ENCODE measurements at regions not wholly inside any gene's neighbourhood (a gene's known extent, or its start where the extent isn't known, plus 50 kb on each side); places are given as distances from the start of the nearest gene placed in this dataset.

GRCh38 chr1:90507173-90507572 lies 209.9 kb downstream of the BARHL2 start:
- H3K27ac ChIP-seq: no peak overlapping the region
- intact Hi-C loops (cut with DNase I; ENCODE audit: low total_unique reads): no loop called here
- H3K36me3 ChIP-seq (ENCODE audit: low read depth, missing control alignments): no peaks in the 10 kb centered on the region
- no peaks in the 10 kb centered on the region for H3K27me3 ChIP-seq
- no peaks in the 10 kb centered on the region for H3K9me3 ChIP-seq
- DNase-seq: no peak
- WGBS, 2 donors: 78 to 79% methylated on average over 5 of the region's 5 CpGs
- H3K4me3 ChIP-seq: no peak overlapping the region
- H3K4me1 ChIP-seq: no peaks in the 10 kb centered on the region
- TF ChIP-seq, protein P1, sequence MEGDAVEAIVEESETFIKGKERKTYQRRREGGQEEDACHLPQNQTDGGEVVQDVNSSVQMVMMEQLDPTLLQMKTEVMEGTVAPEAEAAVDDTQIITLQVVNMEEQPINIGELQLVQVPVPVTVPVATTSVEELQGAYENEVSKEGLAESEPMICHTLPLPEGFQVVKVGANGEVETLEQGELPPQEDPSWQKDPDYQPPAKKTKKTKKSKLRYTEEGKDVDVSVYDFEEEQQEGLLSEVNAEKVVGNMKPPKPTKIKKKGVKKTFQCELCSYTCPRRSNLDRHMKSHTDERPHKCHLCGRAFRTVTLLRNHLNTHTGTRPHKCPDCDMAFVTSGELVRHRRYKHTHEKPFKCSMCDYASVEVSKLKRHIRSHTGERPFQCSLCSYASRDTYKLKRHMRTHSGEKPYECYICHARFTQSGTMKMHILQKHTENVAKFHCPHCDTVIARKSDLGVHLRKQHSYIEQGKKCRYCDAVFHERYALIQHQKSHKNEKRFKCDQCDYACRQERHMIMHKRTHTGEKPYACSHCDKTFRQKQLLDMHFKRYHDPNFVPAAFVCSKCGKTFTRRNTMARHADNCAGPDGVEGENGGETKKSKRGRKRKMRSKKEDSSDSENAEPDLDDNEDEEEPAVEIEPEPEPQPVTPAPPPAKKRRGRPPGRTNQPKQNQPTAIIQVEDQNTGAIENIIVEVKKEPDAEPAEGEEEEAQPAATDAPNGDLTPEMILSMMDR (IDR thresholded peaks at IDR 0.05): no peak
- TF ChIP-seq POLR2A (IDR thresholded peaks at IDR 0.05): no peak

DNA sequence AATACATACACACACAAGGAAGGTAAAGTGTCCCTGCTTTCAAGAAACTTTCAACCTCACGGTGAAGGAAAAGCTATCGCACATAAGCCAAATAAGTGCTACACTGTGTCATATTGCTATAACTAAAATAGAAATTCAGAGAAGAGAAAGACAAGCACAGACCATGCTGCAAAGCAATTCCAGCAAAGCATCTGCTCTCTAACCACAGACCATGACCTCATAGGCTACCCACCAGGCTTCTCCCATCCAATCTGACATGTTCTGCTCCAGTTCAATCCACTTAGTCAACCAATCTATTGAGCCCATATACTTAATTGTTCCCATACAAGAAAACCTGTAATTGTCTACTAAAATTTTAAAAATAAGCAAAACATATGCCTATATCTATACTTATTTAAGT lies 211.3 kb downstream of the BARHL2 start:
- intact Hi-C loops (cut with DNase I; ENCODE audit: low total_unique reads): no loop called here
- no peaks in the 10 kb centered on the region for H3K4me1 ChIP-seq
- no peak for DNase-seq
- H3K27me3 ChIP-seq: no peaks in the 10 kb centered on the region
- no peaks in the 10 kb centered on the region for H3K9me3 ChIP-seq
- no peak overlapping the region for H3K4me3 ChIP-seq
- H3K27ac ChIP-seq: no peak overlapping the region
- no peaks in the 10 kb centered on the region for H3K36me3 ChIP-seq (ENCODE audit: low read depth, missing control alignments)
- no peak for TF ChIP-seq POLR2A (IDR thresholded peaks at IDR 0.05)
- TF ChIP-seq, protein P1 (IDR thresholded peaks at IDR 0.05): no peak
- WGBS, 2 donors: 94 to 97% methylated on average over 2 of the region's 2 CpGs

- DNase-seq: no peak
- Histone ChIP-seq H3K27ac (no peak overlapping the region), H3K9me3 (no peaks in the 10 kb centered on the region), H3K27me3 (no peaks in the 10 kb centered on the region), H3K4me1 (no peaks in the 10 kb centered on the region), H3K36me3 (ENCODE audit: low read depth, missing control alignments) (no peaks in the 10 kb centered on the region), H3K4me3 (no peak overlapping the region)
- no peak for TF ChIP-seq POLR2A (IDR thresholded peaks at IDR 0.05)
- TF ChIP-seq, protein P1 (IDR thresholded peaks at IDR 0.05): no peak
- WGBS, 2 donors: 40 to 45% methylated on average over 1 of the region's 1 CpG
- intact Hi-C loops (cut with DNase I; ENCODE audit: low total_unique reads): no loop called here
Observed at GRCh38 chr1:90504509-90504908, 212.6 kb downstream of the BARHL2 start.

DNA sequence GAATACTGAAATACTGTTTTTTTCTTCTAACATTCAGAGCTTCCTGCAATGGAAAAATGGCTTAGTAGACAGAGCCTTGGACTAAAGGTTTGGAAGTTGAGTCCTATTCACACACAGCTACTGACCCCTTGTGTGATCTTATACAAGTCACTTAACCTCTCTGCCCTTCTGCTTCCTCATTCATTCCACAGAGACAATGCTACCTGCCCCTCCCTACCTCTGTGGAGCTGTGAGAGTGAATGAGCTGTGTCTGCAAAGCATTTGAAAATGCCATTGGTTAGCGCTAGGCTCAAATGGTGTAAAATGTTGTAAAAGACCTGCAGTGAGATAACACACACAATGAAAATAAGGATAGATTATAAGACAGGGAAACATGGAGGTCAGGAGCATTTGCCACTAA lies 214.4 kb downstream of the BARHL2 start:
- no peaks in the 10 kb centered on the region for H3K27me3 ChIP-seq
- WGBS, 2 donors: 58 to 79% methylated on average over 1 of the region's 1 CpG
- no peaks in the 10 kb centered on the region for H3K36me3 ChIP-seq (ENCODE audit: low read depth, missing control alignments)
- no peak overlapping the region for H3K27ac ChIP-seq
- DNase-seq: no peak
- H3K4me1 ChIP-seq: no peaks in the 10 kb centered on the region
- no peaks in the 10 kb centered on the region for H3K9me3 ChIP-seq
- no peak overlapping the region for H3K4me3 ChIP-seq
- TF ChIP-seq, protein P1 (IDR thresholded peaks at IDR 0.05): no peak
- no peak for TF ChIP-seq POLR2A (IDR thresholded peaks at IDR 0.05)
- intact Hi-C loops (cut with DNase I; ENCODE audit: low total_unique reads): no loop called here

DNA sequence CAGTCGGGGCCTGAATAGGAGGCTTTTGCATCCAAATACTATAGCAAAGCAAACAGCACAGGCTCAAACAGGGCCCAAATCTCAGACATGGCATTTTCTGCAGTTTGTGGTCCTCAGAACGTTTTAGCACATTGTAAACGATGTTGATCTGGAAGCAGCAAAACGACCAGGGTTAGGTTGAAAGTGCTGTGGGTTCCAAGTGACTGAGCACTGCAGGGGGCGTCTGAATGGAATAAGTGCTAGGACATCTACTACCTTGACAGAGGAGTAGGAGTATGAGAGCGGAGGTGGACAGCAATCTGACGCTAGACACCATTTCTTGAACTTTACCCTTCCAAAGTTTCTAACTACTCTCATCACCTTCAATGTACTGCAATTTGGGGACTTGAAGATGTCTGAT lies 214.9 kb downstream of the BARHL2 start:
- no peaks in the 10 kb centered on the region for H3K9me3 ChIP-seq
- H3K36me3 ChIP-seq (ENCODE audit: low read depth, missing control alignments): no peaks in the 10 kb centered on the region
- H3K27me3 ChIP-seq: no peaks in the 10 kb centered on the region
- 56 to 65% methylated on average over 7 of the region's 7 CpGs for WGBS, 2 donors
- intact Hi-C loops (cut with DNase I; ENCODE audit: low total_unique reads): no loop called here
- H3K4me1 ChIP-seq: no peaks in the 10 kb centered on the region
- DNase-seq: no peak
- TF ChIP-seq POLR2A (IDR thresholded peaks at IDR 0.05): no peak
- TF ChIP-seq, protein P1 (IDR thresholded peaks at IDR 0.05): no peak
- no peak overlapping the region for H3K27ac ChIP-seq
- no peak overlapping the region for H3K4me3 ChIP-seq
